Fibroblast of upper back skin (primary cell): ENCODE measurements at regions not wholly inside any gene's neighbourhood (a gene's known extent, or its start where the extent isn't known, plus 50 kb on each side); places are given as distances from the start of the nearest gene placed in this dataset.
"Not testable (repeated sequence)": the region's sequence is repeated elsewhere in the genome, so short reads cannot be mapped to it uniquely, and the experiment has no call there.

Source experiments
- DNase-seq: peaks from one replicate; pipeline ENCODE4 v3.0.0-alpha.2; 2013

DNA sequence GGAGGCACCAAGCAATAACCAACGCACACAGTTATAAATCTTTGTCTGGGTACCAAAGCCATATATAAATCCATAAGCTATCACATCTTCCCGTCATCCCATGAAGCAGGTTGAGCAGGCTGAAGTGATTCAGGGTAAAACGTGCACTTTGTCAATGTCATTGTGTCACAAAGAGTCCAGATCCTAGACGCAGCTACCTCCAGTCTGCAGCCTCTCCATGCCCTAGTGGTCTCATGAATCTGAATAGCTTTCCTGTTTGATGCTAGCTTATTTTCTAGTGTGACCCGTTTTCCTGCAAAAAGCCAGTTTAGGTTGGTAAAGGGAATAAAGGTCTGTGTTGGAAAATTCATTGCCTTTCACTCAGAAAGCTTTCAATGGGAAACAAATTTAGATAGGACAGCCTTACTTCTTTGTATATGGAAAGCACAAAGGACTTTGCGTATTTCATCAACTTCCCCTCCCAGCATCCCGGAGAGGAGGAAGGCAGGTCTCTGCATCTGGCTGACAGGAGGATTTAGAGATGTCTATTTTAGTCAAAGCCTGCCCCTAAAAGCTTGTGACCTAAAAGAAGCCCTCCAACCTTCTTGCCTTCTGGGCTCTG lies 222.3 kb upstream of the ARL4C start:
- no peak for DNase-seq

GRCh38 chr2:234716271-234716670 lies 219.4 kb upstream of the ARL4C start:
- DNase-seq, result no peak

GRCh38 chr2:234715671-234716250 lies 218.9 kb upstream of the ARL4C start:
- no peak for DNase-seq

DNA sequence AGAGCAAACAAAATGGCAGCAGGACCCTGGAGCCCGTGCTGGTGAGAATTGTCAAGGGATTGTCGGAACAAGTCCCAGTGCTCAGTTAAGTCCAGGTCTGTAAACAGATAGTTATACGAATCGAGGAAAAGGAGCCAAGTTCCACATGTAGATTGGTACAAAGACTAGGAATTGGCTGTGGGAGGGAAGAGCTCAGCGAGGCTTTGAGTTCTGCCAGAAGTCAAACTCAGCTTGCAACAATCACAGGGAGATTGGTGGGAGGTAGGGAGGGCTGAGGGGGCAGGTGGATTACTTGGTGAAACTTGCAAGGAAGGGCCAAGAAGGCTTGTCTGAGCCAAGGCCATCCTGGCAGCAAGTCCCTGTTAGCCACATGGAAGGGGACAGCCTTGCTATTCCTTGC lies 217.8 kb upstream of the ARL4C start:
- no peak for DNase-seq

DNA sequence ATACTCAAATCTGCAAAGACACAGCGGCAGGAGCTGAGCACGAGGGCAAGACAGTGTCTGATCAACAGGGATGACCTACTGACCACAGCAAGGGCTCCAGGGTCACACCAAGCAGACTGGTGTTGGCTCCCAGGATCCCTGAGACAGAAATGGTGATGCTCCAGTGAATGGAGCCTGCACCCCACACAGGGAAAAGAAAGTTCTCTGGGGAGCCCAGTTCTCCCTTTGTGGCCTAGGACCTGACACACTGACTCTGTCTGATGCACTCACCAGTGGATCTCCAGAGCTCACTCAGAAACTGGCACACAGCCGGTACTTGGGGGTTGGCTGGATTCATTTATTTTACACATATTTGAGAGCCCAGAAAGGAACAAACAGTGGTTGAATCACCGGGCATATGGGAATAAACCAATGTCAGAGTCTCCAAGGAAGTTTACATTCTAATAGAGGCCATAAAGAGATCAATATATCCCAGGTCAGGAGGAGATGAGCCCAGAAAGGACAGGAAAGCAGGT lies 215.6 kb upstream of the ARL4C start:
- no peak for DNase-seq

DNA sequence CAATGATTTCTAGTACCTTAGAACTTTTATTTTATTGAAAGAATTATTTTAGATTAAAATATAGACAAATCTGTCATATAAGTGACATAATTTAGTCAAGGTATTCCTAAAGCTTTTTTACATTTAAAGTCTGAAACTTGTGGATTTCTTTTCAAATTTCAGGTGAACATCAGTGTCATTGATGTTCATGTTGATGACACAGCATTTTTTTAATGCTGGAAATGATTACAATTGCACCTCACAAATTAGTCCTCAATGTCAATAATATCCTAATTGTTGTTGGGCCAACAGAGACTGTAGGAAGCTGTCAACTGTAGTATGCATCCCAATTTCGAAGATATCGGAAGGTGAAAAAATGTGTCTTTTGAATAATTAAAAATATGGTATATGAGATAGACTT lies 214.4 kb upstream of the ARL4C start:
- DNase-seq, result no peak

GRCh38 chr2:234710587-234710986 lies 213.7 kb upstream of the ARL4C start:
- DNase-seq, result peak; percentile 34

DNA sequence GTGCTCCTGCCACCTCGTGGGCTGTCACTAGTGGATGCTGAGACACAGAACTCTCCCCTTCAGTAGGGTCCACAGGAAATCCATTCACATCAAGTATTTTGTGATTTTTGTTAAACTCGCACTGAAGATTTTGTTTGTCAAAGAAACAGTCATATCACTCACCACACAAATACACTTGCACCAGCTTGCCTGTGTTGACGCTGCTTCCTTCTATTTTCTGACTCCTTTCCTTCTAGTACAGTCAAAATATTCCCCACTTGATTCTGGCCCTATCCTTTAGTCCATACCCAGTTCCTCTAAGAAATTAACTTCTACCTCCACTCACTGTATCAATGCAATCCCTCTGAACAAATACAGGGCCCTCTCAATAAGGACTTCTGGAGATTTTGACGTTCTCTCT lies 213.2 kb upstream of the ARL4C start:
- DNase-seq, result no peak

DNA sequence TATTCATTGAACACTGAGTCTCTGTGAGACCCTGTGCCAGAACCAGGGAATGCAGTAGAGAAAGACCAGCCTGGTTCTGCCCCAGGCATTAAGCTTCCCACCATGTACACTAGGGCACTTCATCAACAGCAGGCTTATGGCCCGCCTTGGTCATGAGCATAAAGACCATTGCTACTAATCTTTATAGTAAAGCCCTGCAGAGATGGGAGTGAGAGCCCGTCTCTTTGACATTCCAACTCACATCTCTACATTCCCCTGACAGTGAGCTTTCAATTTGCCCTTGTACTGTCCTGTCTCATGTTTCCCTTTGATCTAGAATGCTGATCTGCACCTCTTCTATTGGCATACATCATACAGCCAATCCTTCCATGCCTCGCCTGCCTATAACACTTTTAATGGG lies 211.8 kb upstream of the ARL4C start:
- DNase-seq, result no peak

- DNase-seq, result no peak
These were observed 211.3 kb upstream of the ARL4C start for GRCh38 chr2:234708091-234708683.

DNA sequence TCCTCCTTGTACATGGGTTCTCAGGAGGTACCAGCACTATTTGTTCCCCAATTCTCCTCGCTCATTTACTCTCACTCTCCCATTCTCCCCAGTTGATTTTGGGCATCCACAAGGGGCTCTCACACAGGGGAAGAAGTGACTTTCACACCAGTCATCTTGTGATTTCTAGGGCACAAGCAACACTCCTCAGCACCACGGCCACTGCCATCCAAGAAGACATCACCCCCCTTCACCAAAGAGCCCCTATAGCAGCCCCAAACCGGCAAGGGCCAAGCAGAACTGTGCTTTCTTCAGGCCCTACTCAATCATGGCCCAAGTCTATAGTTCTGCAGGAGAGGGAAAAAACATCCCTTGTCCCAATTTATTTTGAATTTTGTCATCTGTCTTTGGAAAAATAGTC lies 209.2 kb upstream of the ARL4C start:
- DNase-seq, result no peak

- DNase-seq, result peak; percentile 54
These were observed 208.2 kb upstream of the ARL4C start for GRCh38 chr2:234705108-234705507.

GRCh38 chr2:234703258-234703657 lies 206.4 kb upstream of the ARL4C start:
- no peak for DNase-seq

- DNase-seq, result no peak
These were observed 205.9 kb upstream of the ARL4C start for GRCh38 chr2:234702731-234703225.

GRCh38 chr2:234701841-234702240 lies 205.0 kb upstream of the ARL4C start:
- DNase-seq, result no peak

GRCh38 chr2:234701421-234701820 lies 204.5 kb upstream of the ARL4C start:
- DNase-seq, result no peak

DNA sequence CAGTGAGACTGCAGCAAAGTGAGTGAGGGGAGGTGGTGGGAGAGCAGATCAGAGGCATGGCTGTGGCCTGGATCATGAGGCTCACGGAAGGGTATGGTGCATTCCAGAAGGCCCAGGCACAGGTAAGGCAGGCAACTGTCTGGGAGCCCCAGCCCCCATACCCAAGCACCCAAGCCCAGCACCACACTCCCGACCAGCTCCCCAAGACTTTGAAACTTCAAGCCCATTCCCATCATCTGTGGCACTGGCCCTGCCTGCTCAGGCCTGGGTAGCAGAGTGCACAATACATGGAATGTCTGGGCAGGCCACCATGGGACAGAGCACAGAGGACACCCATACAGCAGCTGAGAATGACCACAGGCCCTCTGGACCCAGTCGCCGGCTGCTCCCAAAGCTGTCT lies 202.6 kb upstream of the ARL4C start:
- no peak for DNase-seq

- DNase-seq, result not testable (repeated sequence)
These were observed 200.5 kb upstream of the ARL4C start for GRCh38 chr2:234697300-234697876.

GRCh38 chr2:234695981-234696380 lies 199.1 kb upstream of the ARL4C start:
- no peak for DNase-seq

GRCh38 chr2:234694244-234695013 lies 197.5 kb upstream of the ARL4C start:
- DNase-seq, result peak; percentile 52

GRCh38 chr2:234693681-234694190 lies 196.9 kb upstream of the ARL4C start:
- DNase-seq, result not testable (repeated sequence)

- DNase-seq, result not testable (repeated sequence)
These were observed 196.3 kb upstream of the ARL4C start for GRCh38 chr2:234693191-234693590.
